Thymus (tissue), 11 donors: ENCODE measurements at regions not wholly inside any gene's neighbourhood (a gene's known extent, or its start where the extent isn't known, plus 50 kb on each side); places are given as distances from the start of the nearest gene placed in this dataset.

Experiments used
- DNase-seq, 9 donors: peaks; one replicate each; pipeline ENCODE4 v3.0.0-alpha.2; 2013; ENCODE audit warnings: low spot score in 9 of 9, low read depth in 6 of 9, missing footprints in 1 of 9
- H3K27ac ChIP-seq, 2 donors: one replicate each; pipeline ENCODE4 v1.5.1; 2013; ENCODE audit warnings: control low read depth in 1 of 2, low read depth in 1 of 2, low read length in 1 of 2, mild to moderate bottlenecking in 1 of 2, moderate library complexity in 1 of 2
- H3K27me3 ChIP-seq, 2 donors: one replicate each; pipeline ENCODE4 v1.5.1; 2013; ENCODE audit warnings: low read length in 1 of 2; ENCODE audit not compliant: control insufficient read depth in 2 of 2, insufficient read depth in 1 of 2
- H3K36me3 ChIP-seq, 2 donors: one replicate each; pipeline ENCODE4 v1.5.1; 2013; ENCODE audit warnings: low read length in 1 of 2, mild to moderate bottlenecking in 1 of 2, moderate library complexity in 1 of 2; ENCODE audit not compliant: control insufficient read depth in 2 of 2, insufficient read depth in 2 of 2
- H3K4me1 ChIP-seq, 2 donors: one replicate each; pipeline ENCODE4 v1.5.1; 2013; ENCODE audit warnings: low read length in 2 of 2; ENCODE audit not compliant: control insufficient read depth in 2 of 2, insufficient read depth in 2 of 2
- H3K4me3 ChIP-seq, 2 donors: one replicate each; pipeline ENCODE4 v1.5.1; 2013; ENCODE audit warnings: low read length in 2 of 2, control low read depth in 1 of 2, mild to moderate bottlenecking in 1 of 2
- H3K9me3 ChIP-seq, 2 donors: one replicate each; pipeline ENCODE4 v1.5.1; 2013; ENCODE audit warnings: low read length in 1 of 2, mild to moderate bottlenecking in 1 of 2; ENCODE audit not compliant: control insufficient read depth in 2 of 2, insufficient read depth in 1 of 2
- WGBS: extraction: QIAGEN DNeasy Blood & Tissue Kit; methylation state at CpG from one replicate; pipeline ENCODE4 v1.1.7; 2013; 5-methylcytosine and 5-hydroxymethylcytosine counted together
- donor health status: healthy.

- no peaks in the 10 kb centered on the region for H3K36me3 ChIP-seq
- H3K9me3 ChIP-seq: no peaks in the 10 kb centered on the region
- WGBS: 99% methylated on average over 2 of the region's 2 CpGs
- no peaks in the 10 kb centered on the region for H3K27me3 ChIP-seq
- DNase-seq: no peak
- no peak overlapping the region for H3K27ac ChIP-seq
- H3K4me1 ChIP-seq: no peaks in the 10 kb centered on the region
- no peak overlapping the region for H3K4me3 ChIP-seq
Measured at GRCh38 chr3:152120601-152121269, 148.0 kb upstream of the MBNL1 start.

GRCh38 chr3:152121270-152121636 lies 147.5 kb upstream of the MBNL1 start:
- no peak for DNase-seq
- Histone ChIP-seq H3K4me3 (no peak overlapping the region), H3K27ac (no peak overlapping the region), H3K4me1 (no peaks in the 10 kb centered on the region), H3K36me3 (no peaks in the 10 kb centered on the region), H3K9me3 (no peaks in the 10 kb centered on the region), H3K27me3 (no peaks in the 10 kb centered on the region)
- 88% methylated on average over 1 of the region's 1 CpG for WGBS

- WGBS: 73% methylated on average over 5 of the region's 5 CpGs
Measured at GRCh38 chr3:152122851-152123250, 145.9 kb upstream of the MBNL1 start.

GRCh38 chr3:152123457-152123856 lies 145.3 kb upstream of the MBNL1 start:
- 99% methylated on average over 1 of the region's 1 CpG for WGBS
- Histone ChIP-seq H3K36me3 (no peaks in the 10 kb centered on the region), H3K27ac (no peak overlapping the region), H3K9me3 (no peaks in the 10 kb centered on the region), H3K4me1 (no peaks in the 10 kb centered on the region), H3K27me3 (no peaks in the 10 kb centered on the region), H3K4me3 (no peak overlapping the region)
- no peak for DNase-seq

More at GRCh38 chr3:152122851-152123250, 145.9 kb upstream of the MBNL1 start:
- Histone ChIP-seq H3K36me3 (no peaks in the 10 kb centered on the region), H3K27ac (no peak overlapping the region), H3K27me3 (no peaks in the 10 kb centered on the region), H3K4me1 (no peaks in the 10 kb centered on the region), H3K9me3 (no peaks in the 10 kb centered on the region), H3K4me3 (no peak overlapping the region)
- DNase-seq: no peak

GRCh38 chr3:152126260-152126659 lies 142.5 kb upstream of the MBNL1 start:
- Histone ChIP-seq H3K36me3 (no peaks in the 10 kb centered on the region), H3K4me3 (no peak overlapping the region), H3K4me1 (no peaks in the 10 kb centered on the region), H3K27me3 (no peaks in the 10 kb centered on the region), H3K9me3 (no peaks in the 10 kb centered on the region), H3K27ac (no peak overlapping the region)
- WGBS: 99% methylated on average over 2 of the region's 2 CpGs
- no peak for DNase-seq

- H3K4me3 ChIP-seq: no peak overlapping the region
- no peaks in the 10 kb centered on the region for H3K9me3 ChIP-seq
- no peaks in the 10 kb centered on the region for H3K4me1 ChIP-seq
- peak in 2 of 9 donors; percentile 6 to 22 for DNase-seq
- H3K27ac ChIP-seq: no peak overlapping the region
- no peaks in the 10 kb centered on the region for H3K27me3 ChIP-seq
- no peaks in the 10 kb centered on the region for H3K36me3 ChIP-seq
- 92% methylated on average over 4 of the region's 4 CpGs for WGBS
Measured at GRCh38 chr3:152127058-152127457, 141.7 kb upstream of the MBNL1 start.

- no peaks in the 10 kb centered on the region for H3K36me3 ChIP-seq
- H3K27ac ChIP-seq: no peak overlapping the region
- H3K9me3 ChIP-seq: no peaks in the 10 kb centered on the region
- 51% methylated on average over 1 of the region's 1 CpG for WGBS
- no peaks in the 10 kb centered on the region for H3K27me3 ChIP-seq
- H3K4me3 ChIP-seq: no peak overlapping the region
- no peak for DNase-seq
- no peaks in the 10 kb centered on the region for H3K4me1 ChIP-seq
Measured at GRCh38 chr3:152128356-152128755, 140.4 kb upstream of the MBNL1 start.

- WGBS: 96% methylated on average over 3 of the region's 3 CpGs
- Histone ChIP-seq H3K4me3 (no peak overlapping the region), H3K27ac (no peak overlapping the region), H3K9me3 (no peaks in the 10 kb centered on the region), H3K36me3 (no peaks in the 10 kb centered on the region), H3K27me3 (no peaks in the 10 kb centered on the region), H3K4me1 (no peaks in the 10 kb centered on the region)
- no peak for DNase-seq
Measured at GRCh38 chr3:152139651-152140050, 129.1 kb upstream of the MBNL1 start.

- Histone ChIP-seq H3K27me3 (no peaks in the 10 kb centered on the region), H3K36me3 (no peaks in the 10 kb centered on the region), H3K27ac (no peak overlapping the region), H3K9me3 (no peaks in the 10 kb centered on the region), H3K4me1 (no peaks in the 10 kb centered on the region), H3K4me3 (no peak overlapping the region)
- 96% methylated on average over 2 of the region's 2 CpGs for WGBS
- no peak for DNase-seq
Measured at GRCh38 chr3:152146461-152146860, 122.3 kb upstream of the MBNL1 start.

- DNase-seq: no peak
- H3K9me3 ChIP-seq: peaks cover 0 to 3% of the 10 kb centered on the region in 2 donors
- H3K27ac ChIP-seq: no peak overlapping the region
Measured at GRCh38 chr3:152147748-152148147, 121.0 kb upstream of the MBNL1 start.

More at GRCh38 chr3:152147748-152148147, 121.0 kb upstream of the MBNL1 start:
- Histone ChIP-seq H3K4me3 (no peak overlapping the region), H3K36me3 (no peaks in the 10 kb centered on the region), H3K4me1 (no peaks in the 10 kb centered on the region), H3K27me3 (no peaks in the 10 kb centered on the region)
